Right atrium auricular region (tissue), 2 donors: ENCODE measurements at regions not wholly inside any gene's neighbourhood (a gene's known extent, or its start where the extent isn't known, plus 50 kb on each side); places are given as distances from the start of the nearest gene placed in this dataset.

ENCODE experiments used
- DNase-seq: peaks from one replicate; pipeline ENCODE4 v3.0.0-alpha.2; 2019; ENCODE audit warnings: low spot score
- H3K27ac ChIP-seq, 2 donors: fragments of 200-600 bp; sonication (generic); 1 replicate in 1 of 2; 2 replicates in 1 of 2; pipeline ENCODE4 v1.5.1; 2016 to 2019
- H3K27me3 ChIP-seq, 2 donors: fragments of 200-600 bp; sonication (generic); one replicate each; pipeline versions ENCODE4 v1.5.1 to v1.6.0; 2017 to 2019
- H3K36me3 ChIP-seq: fragments of 200-600 bp; sonication (generic); one replicate; pipeline ENCODE4 v1.5.1; 2016
- H3K4me1 ChIP-seq, 2 donors: fragments of 200-600 bp; sonication (generic); one replicate each; pipeline versions ENCODE4 v1.5.1 to v1.6.0; 2017 to 2019
- H3K4me3 ChIP-seq, 2 donors: fragments of 200-600 bp; sonication (generic); 1 replicate in 1 of 2; 2 replicates in 1 of 2; pipeline ENCODE4 v1.5.1; 2017 to 2019; ENCODE audit warnings: mild to moderate bottlenecking in 1 of 2, moderate library complexity in 1 of 2
- H3K9me3 ChIP-seq, 2 donors: fragments of 200-600 bp; sonication (generic); one replicate each; pipeline ENCODE4 v1.5.1; 2019
- TF ChIP-seq, protein P1 (sequence below), 2 donors: fragments of 200-600 bp; sonication (generic); IDR thresholded peaks; one replicate each; pipeline ENCODE4 v1.5.1; 2019; ENCODE audit warnings: antibody characterized with exemption in 2 of 2

DNA sequence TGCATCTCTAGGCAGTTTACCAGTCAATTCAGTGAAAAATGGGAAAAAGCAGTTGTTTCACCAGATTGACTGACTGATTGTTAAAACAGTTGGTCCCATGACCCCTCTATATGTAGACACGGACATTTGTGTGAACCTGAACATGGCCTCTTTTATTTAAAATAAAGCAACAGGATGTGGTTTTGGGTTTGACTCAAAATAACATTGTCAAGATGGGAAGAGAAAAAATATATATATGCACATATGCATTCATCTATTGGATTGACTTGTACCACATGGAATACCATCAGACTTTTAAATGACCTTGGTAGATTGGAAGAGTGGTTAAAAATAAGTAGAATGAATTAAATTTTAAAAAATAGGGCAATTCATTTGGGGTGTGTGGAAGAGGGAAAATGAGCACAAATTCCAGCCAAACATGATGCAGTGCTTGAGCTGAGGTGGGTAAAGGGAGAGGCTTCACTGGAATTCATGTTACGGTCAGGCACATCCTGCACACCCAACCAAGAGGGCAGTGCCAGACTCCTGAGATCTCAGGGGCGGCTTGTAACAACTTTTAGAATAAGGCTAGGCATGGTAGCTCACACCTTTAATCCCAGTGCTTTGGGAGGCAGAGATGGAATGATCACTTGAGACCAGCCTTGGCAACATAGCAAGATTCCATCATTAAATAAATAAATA, 560.7 kb upstream of the TENM3 start:
- TF ChIP-seq, protein P1, sequence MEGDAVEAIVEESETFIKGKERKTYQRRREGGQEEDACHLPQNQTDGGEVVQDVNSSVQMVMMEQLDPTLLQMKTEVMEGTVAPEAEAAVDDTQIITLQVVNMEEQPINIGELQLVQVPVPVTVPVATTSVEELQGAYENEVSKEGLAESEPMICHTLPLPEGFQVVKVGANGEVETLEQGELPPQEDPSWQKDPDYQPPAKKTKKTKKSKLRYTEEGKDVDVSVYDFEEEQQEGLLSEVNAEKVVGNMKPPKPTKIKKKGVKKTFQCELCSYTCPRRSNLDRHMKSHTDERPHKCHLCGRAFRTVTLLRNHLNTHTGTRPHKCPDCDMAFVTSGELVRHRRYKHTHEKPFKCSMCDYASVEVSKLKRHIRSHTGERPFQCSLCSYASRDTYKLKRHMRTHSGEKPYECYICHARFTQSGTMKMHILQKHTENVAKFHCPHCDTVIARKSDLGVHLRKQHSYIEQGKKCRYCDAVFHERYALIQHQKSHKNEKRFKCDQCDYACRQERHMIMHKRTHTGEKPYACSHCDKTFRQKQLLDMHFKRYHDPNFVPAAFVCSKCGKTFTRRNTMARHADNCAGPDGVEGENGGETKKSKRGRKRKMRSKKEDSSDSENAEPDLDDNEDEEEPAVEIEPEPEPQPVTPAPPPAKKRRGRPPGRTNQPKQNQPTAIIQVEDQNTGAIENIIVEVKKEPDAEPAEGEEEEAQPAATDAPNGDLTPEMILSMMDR (IDR thresholded peaks at IDR 0.05), result no peak
- H3K9me3 ChIP-seq, result no peaks in the 10 kb centered on the region
- H3K27me3 ChIP-seq, result no peaks in the 10 kb centered on the region
- no peak overlapping the region for H3K4me3 ChIP-seq
- H3K36me3 ChIP-seq, result no peaks in the 10 kb centered on the region
- H3K4me1 ChIP-seq, result no peaks in the 10 kb centered on the region
- no peak for DNase-seq
- no peak overlapping the region for H3K27ac ChIP-seq

DNA sequence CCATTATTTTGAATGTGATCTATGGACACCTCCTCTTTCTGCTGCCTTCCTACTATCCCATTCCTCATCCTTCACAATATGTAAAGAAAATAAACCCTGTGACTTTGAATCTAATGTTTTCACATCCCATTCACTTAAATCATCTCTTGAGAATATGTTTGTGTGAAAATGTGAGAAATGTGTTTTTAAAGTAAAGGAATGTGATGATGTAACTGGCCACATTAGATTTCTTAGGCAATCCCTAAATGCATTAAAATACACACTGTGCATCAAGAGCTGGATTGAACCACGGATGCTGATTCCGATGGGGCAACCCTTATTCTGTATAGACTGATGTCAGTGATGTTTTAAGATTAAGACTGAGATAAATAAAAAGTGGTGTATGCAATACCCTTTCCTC, 558.9 kb upstream of the TENM3 start:
- DNase-seq, result no peak
- Histone ChIP-seq H3K27ac (no peak overlapping the region), H3K27me3 (no peaks in the 10 kb centered on the region), H3K36me3 (no peaks in the 10 kb centered on the region), H3K4me1 (no peaks in the 10 kb centered on the region), H3K9me3 (no peaks in the 10 kb centered on the region), H3K4me3 (no peak overlapping the region)
- TF ChIP-seq, protein P1 (IDR thresholded peaks at IDR 0.05), result no peak

DNA sequence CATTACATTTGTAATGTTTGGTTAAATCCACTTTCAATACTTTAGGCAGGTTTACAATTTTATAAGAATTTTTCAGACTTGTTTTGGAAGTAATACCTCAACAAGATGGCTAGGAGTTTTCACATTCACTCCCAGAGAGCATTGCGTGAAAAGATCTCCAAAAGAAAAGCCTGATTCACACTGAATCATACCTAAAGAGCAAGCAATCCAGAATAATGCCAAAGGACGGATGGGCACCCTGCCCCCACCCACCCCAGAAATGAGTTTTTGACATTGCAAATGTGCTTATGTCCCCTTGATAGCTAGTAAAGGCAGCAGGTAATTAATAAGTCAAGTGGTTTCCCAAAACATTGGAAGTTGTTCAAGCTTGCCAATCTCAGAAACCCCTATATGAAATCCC, 557.7 kb upstream of the TENM3 start:
- no peaks in the 10 kb centered on the region for H3K4me1 ChIP-seq
- H3K27me3 ChIP-seq, result no peaks in the 10 kb centered on the region
- TF ChIP-seq, protein P1 (IDR thresholded peaks at IDR 0.05), result no peak
- no peak overlapping the region for H3K4me3 ChIP-seq
- DNase-seq, result no peak
- no peaks in the 10 kb centered on the region for H3K9me3 ChIP-seq
- H3K27ac ChIP-seq, result no peak overlapping the region
- H3K36me3 ChIP-seq, result no peaks in the 10 kb centered on the region

DNA sequence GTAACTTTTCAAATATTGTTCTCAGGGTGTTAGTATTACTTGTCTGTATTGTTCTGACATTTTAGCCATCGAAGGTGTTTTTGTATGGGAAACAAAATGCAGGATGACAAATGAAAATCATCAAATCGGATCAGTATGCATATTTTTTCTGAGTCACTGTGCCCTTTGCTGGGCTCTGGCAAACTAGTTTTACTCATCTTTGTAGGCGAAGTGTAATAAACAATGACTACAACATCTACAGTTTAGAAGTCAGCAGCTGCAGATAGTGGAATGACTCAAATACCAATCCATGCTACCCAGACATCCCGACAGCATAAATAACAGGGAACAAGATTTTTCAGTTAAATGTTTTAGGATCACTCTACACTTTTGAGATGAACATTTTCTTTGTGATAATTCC, 557.3 kb upstream of the TENM3 start:
- no peaks in the 10 kb centered on the region for H3K9me3 ChIP-seq
- no peak for DNase-seq
- H3K27me3 ChIP-seq, result no peaks in the 10 kb centered on the region
- H3K36me3 ChIP-seq, result no peaks in the 10 kb centered on the region
- no peaks in the 10 kb centered on the region for H3K4me1 ChIP-seq
- no peak overlapping the region for H3K27ac ChIP-seq
- no peak overlapping the region for H3K4me3 ChIP-seq
- TF ChIP-seq, protein P1 (IDR thresholded peaks at IDR 0.05), result no peak

DNA sequence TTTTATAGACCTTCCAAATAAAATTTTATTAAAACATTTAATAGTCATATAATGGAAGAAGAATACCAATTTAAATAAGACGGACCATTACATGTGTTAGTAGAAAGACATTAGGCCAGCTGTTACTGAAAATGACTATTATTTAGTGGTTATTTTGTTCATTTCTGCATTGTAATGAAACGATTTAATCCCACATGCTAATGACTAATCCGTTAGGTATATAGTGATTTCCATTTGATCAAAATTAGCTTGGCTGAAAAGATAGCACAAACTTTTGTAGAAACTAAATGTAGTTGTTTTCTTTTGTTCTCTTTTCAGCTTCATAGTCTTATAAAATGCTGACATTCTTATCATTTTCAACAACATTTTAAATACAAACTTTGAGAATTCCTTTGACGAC, 556.1 kb upstream of the TENM3 start:
- H3K4me1 ChIP-seq, result no peaks in the 10 kb centered on the region
- TF ChIP-seq, protein P1 (IDR thresholded peaks at IDR 0.05), result no peak
- no peaks in the 10 kb centered on the region for H3K36me3 ChIP-seq
- no peaks in the 10 kb centered on the region for H3K9me3 ChIP-seq
- DNase-seq, result no peak
- H3K4me3 ChIP-seq, result no peak overlapping the region
- no peaks in the 10 kb centered on the region for H3K27me3 ChIP-seq
- no peak overlapping the region for H3K27ac ChIP-seq

DNA sequence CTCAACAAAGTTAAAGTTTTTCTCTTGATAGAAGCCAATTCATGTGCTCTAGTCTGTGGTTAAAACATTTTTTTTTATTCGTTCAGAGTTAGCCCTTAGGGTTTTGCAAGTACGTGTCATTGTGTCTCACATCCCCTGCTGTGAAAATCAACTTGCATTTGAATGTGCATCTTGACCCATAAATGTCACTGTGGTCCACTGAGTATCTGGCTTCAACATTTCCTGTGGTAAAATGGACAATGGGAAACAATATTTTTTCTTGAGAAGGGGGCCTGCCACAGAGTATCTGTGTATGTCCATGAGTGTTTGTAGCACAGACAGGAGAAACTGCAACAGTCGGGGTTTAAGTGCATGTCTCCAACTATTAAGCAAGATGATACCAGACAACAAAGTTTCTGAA, 554.8 kb upstream of the TENM3 start:
- DNase-seq, result no peak
- Histone ChIP-seq H3K27ac (no peak overlapping the region), H3K27me3 (no peaks in the 10 kb centered on the region), H3K4me1 (no peaks in the 10 kb centered on the region), H3K9me3 (no peaks in the 10 kb centered on the region), H3K4me3 (no peak overlapping the region), H3K36me3 (no peaks in the 10 kb centered on the region)
- TF ChIP-seq, protein P1 (IDR thresholded peaks at IDR 0.05), result no peak
